SK-N-SH (cell line): ENCODE measurements at regions not wholly inside any gene's neighbourhood (a gene's known extent, or its start where the extent isn't known, plus 50 kb on each side); places are given as distances from the start of the nearest gene placed in this dataset.

ENCODE experiments used
- CTCF ChIA-PET: fragments of 300-600, 350-600 bp; formaldehyde crosslinking; extraction: SDS; loops from one replicate; lab custom pipeline; 2021; lab: Yijun Ruan, JAX
- POLR2A ChIA-PET: fragments of 350-600 bp; sonication (Branson Sonifier 250); formaldehyde crosslinking; extraction: SDS; loops from one replicate; lab custom pipeline; 2020; ENCODE audit warnings: antibody characterized with exemption, inconsistent platforms; lab: Yijun Ruan, JAX
- DNase-seq: peaks from one replicate; pipeline ENCODE4 v3.0.0; 2012
- H2AFZ ChIP-seq: fragments of 200-600 bp; sonication (generic); 2 replicates; pipeline ENCODE4 v1.8.1; 2016; ENCODE audit warnings: antibody characterized with exemption, mild to moderate bottlenecking, low read depth
- H3F3A ChIP-seq: fragments of 200-600 bp; sonication (generic); replicated peaks from 2 replicates; pipeline ENCODE3; 2016; ENCODE audit warnings: antibody characterized with exemption, mild to moderate bottlenecking; ENCODE audit not compliant: insufficient read depth
- H3K27ac ChIP-seq, 2 experiments: fragments of 200-500 bp in 1 of 2; fragments of 200-600 bp in 1 of 2; sonication (Bioruptor generic) in 1 of 2; sonication (generic), shearing (Covaris generic) in 1 of 2; 2 replicates each; pipeline versions ENCODE4 v1.5.1 to v1.6.1; 2014 to 2016; ENCODE audit warnings: low read depth in 2 of 2, inconsistent platforms in 1 of 2, low read length in 1 of 2, mild to moderate bottlenecking in 1 of 2, mixed read lengths in 1 of 2
- H3K27me3 ChIP-seq: fragments of 200-600 bp; sonication (generic), shearing (Covaris generic); 2 replicates; pipeline ENCODE4 v1.6.1; 2016; ENCODE audit warnings: mixed run types; ENCODE audit not compliant: insufficient read depth
- H3K36me3 ChIP-seq, 2 experiments: fragments of 200-500 bp in 1 of 2; fragments of 200-600 bp in 1 of 2; sonication (Bioruptor generic) in 1 of 2; sonication (generic) in 1 of 2; replicated peaks in 1 of 2; 2 replicates each; pipeline versions ENCODE3 to v1.5.1; 2014 to 2016; ENCODE audit warnings: low read length in 1 of 2, mild to moderate bottlenecking in 1 of 2; ENCODE audit not compliant: insufficient read depth in 2 of 2, control insufficient read depth in 1 of 2
- H3K4me1 ChIP-seq, 2 experiments: fragments of 200-500 bp in 1 of 2; fragments of 200-600 bp in 1 of 2; sonication (Bioruptor generic) in 1 of 2; sonication (generic), shearing (Covaris generic) in 1 of 2; 2 replicates each; pipeline versions ENCODE4 v1.5.1 to v1.6.1; 2014 to 2016; ENCODE audit warnings: low read depth in 1 of 2, low read length in 1 of 2, mixed run types in 1 of 2; ENCODE audit not compliant: insufficient read depth in 2 of 2, control insufficient read depth in 1 of 2
- H3K4me2 ChIP-seq: fragments of 200-600 bp; sonication (generic), shearing (Covaris generic); 2 replicates; pipeline ENCODE4 v1.6.1; 2017; ENCODE audit warnings: mixed run types
- H3K4me3 ChIP-seq, 2 experiments: fragments of 200-500 bp in 1 of 2; fragments of 200-600 bp in 1 of 2; sonication (Bioruptor generic) in 1 of 2; sonication (generic), shearing (Covaris generic) in 1 of 2; 2 replicates each; pipeline versions ENCODE4 v1.5.1 to v1.8.1; 2014 to 2016; ENCODE audit warnings: low read depth in 2 of 2, inconsistent platforms in 1 of 2, low read length in 1 of 2, mild to moderate bottlenecking in 1 of 2, mixed read lengths in 1 of 2, moderate library complexity in 1 of 2
- H3K79me2 ChIP-seq: fragments of 200-600 bp; sonication (generic); 2 replicates; pipeline ENCODE4 v1.8.1; 2017; ENCODE audit warnings: mild to moderate bottlenecking; ENCODE audit not compliant: insufficient read depth
- H3K9ac ChIP-seq: fragments of 200-600 bp; sonication (generic); 2 replicates; pipeline ENCODE4 v1.6.1; 2017; ENCODE audit warnings: mixed run types
- H3K9me2 ChIP-seq: fragments of 200-600 bp; sonication (generic); 2 replicates; pipeline ENCODE4 v1.6.1; 2017; ENCODE audit warnings: mixed run types
- H3K9me3 ChIP-seq: fragments of 200-600 bp; sonication (generic); 2 replicates; pipeline ENCODE4 v1.6.1; 2017; ENCODE audit warnings: mixed run types, mild to moderate bottlenecking, moderate library complexity
- H4K20me1 ChIP-seq: fragments of 200-600 bp; sonication (generic); 2 replicates; pipeline ENCODE4 v1.6.1; 2017; ENCODE audit warnings: mild to moderate bottlenecking, mixed run types; ENCODE audit not compliant: insufficient read depth
- ELF1 ChIP-seq: IDR thresholded peaks from 2 replicates; pipeline ENCODE4 v1.4.0; 2012
- EZH2phosphoT487 ChIP-seq: fragments of 200-600 bp; sonication (generic); IDR thresholded peaks from 2 replicates; pipeline ENCODE4 v1.6.1; 2017; ENCODE audit warnings: low read depth, mixed run types, mild to moderate bottlenecking, antibody characterized with exemption, moderate library complexity, borderline replicate concordance
- FOSL2 ChIP-seq: IDR thresholded peaks from 2 replicates; pipeline ENCODE4 v1.4.0; 2012; ENCODE audit warnings: low read depth, mild to moderate bottlenecking, moderate library complexity, borderline replicate concordance
- FOXJ3 ChIP-seq: sonication (generic); formaldehyde crosslinking; IDR thresholded peaks from 2 replicates; pipeline ENCODE4 v1.5.1; 2020; ENCODE audit warnings: mild to moderate bottlenecking, missing genetic modification reagents
- JUND ChIP-seq: IDR thresholded peaks from 2 replicates; pipeline ENCODE4 v1.4.0; 2012
- NRF1 ChIP-seq: IDR thresholded peaks from 2 replicates; pipeline ENCODE4 v1.6.1; 2012; ENCODE audit warnings: low read depth, mild to moderate bottlenecking, low read length
- RFX5 ChIP-seq: IDR thresholded peaks from 2 replicates; pipeline ENCODE4 v1.6.1; 2012; ENCODE audit warnings: mild to moderate bottlenecking, improper control_type of control experiment, low read length
- RXRA ChIP-seq: IDR thresholded peaks from 2 replicates; pipeline ENCODE4 v1.4.0; 2012; ENCODE audit warnings: low read depth, mild to moderate bottlenecking, borderline replicate concordance
- TAF1 ChIP-seq: IDR thresholded peaks from 2 replicates; pipeline ENCODE4 v1.6.1; 2012; ENCODE audit warnings: low read depth, mild to moderate bottlenecking, low read length, moderate library complexity, borderline replicate concordance
- TEAD4 ChIP-seq: IDR thresholded peaks from 2 replicates; pipeline ENCODE4 v1.4.0; 2012; ENCODE audit warnings: mild to moderate bottlenecking, borderline replicate concordance; ENCODE audit not compliant: insufficient read depth
- WGBS: methylation state at CpG from one replicate; pipeline ENCODE4 v1.1.6; 2017; ENCODE audit warnings: low lambda C conversion rate; 5-methylcytosine and 5-hydroxymethylcytosine counted together

DNA sequence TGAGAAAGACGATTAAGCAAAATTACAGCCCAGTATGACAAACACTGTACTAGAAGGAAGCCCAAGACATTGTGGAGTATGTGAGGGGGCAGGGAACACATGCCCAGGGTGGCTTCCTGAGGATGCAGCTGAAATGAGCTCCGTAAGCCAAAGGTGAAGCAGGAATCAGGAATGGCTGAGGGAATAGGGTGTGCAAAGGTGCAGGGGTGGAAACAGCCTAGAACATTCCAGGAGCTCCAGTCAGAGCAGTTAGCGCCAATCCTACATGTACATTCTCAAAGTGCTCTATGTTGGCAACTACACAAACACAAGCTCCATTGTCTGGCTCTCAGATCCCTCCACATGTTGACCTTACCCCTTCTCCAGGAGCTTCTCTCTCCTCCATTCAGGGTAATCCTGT, 257.9 kb downstream of the MAN2A1 start:
- Histone ChIP-seq H2AFZ (no peak overlapping the region), H3K4me1 (no peaks in the 10 kb centered on the region; a peak in 2 of 4 replicates), H3K27me3 (no peaks in the 10 kb centered on the region; the same call in 1 of the 2 replicates), H3K9me3 (no peaks in the 10 kb centered on the region), H3K4me3 (no peak overlapping the region), H4K20me1 (no peaks in the 10 kb centered on the region), H3K36me3 (no peaks in the 10 kb centered on the region), H3K9ac (no peak overlapping the region), H3K9me2 (no peaks in the 10 kb centered on the region), H3K27ac (no peak overlapping the region), H3K79me2 (no peaks in the 10 kb centered on the region), H3F3A (no peaks in the 10 kb centered on the region), H3K4me2 (no peak overlapping the region)
- ChIA-PET POLR2A (no interaction called here), CTCF (no interaction called here)
- TF ChIP-seq TEAD4: no peak
- 81% methylated on average over 3 of the region's 3 CpGs for WGBS
- DNase-seq: no peak

DNA sequence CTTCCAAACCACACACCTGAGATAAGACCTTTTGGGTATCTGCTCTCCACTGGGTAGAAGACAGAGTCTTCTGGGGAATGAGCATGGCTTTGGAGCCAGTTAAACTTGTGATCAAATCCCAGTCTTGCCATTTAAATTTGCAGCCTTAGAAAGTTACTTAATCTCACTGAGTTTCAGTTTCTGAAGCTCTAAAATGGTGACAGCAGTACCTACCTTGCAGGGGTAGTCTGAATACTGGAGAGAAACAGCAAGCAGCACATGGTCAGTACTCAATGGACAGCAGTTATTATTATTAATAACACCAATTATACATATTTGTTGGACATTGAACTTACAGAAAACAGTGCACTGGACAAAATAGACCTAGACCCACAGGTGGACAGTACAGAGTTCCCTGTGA, 260.9 kb downstream of the MAN2A1 start:
- H3K4me3 ChIP-seq: no peak overlapping the region
- ChIA-PET CTCF (no interaction called here), POLR2A (no interaction called here)
- H3K36me3 ChIP-seq: no peaks in the 10 kb centered on the region
- TF ChIP-seq JUND: no peak
- TF ChIP-seq EZH2phosphoT487: no peak
- no peak for TF ChIP-seq RXRA
- TF ChIP-seq ELF1: no peak
- TF ChIP-seq TAF1: no peak
- TF ChIP-seq RFX5: no peak
- no peak for TF ChIP-seq FOSL2
- H3K9me2 ChIP-seq: no peaks in the 10 kb centered on the region
- no peak overlapping the region for H3K27ac ChIP-seq
- no peak overlapping the region for H3K4me2 ChIP-seq
- no peak for DNase-seq
- H2AFZ ChIP-seq: no peak overlapping the region
- H3K9me3 ChIP-seq: no peaks in the 10 kb centered on the region
- no peaks in the 10 kb centered on the region for H4K20me1 ChIP-seq
- no peaks in the 10 kb centered on the region for H3F3A ChIP-seq
- no peaks in the 10 kb centered on the region for H3K4me1 ChIP-seq
- no peak overlapping the region for H3K9ac ChIP-seq
- H3K79me2 ChIP-seq: no peaks in the 10 kb centered on the region
- H3K27me3 ChIP-seq: no peaks in the 10 kb centered on the region; the same call in 1 of the 2 replicates

DNA sequence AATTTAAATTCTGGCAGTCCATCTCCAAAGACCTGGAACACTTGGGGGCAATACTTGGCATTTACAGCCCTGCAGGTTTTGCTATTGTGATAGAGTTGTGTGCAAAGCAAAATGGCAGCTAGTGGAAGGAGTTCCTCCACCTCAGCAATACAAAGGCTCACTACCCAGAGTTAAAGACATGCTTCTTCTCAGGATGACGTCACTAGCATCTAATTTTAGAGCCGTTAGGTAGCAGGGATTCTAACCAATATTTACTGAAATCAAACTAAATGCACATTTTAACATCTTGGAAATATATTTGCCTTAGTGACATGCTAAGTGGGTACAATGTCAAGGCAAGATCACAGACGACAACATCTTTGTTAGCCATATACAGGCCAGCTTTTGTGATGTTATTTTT, 261.6 kb downstream of the MAN2A1 start:
- H3K27me3 ChIP-seq: no peaks in the 10 kb centered on the region; the same call in 1 of the 2 replicates
- no peak for DNase-seq
- no peaks in the 10 kb centered on the region for H3K4me1 ChIP-seq
- no peaks in the 10 kb centered on the region for H3K36me3 ChIP-seq
- H3K9me3 ChIP-seq: no peaks in the 10 kb centered on the region
- no peak overlapping the region for H3K27ac ChIP-seq
- H4K20me1 ChIP-seq: no peaks in the 10 kb centered on the region
- WGBS: 83% methylated on average over 3 of the region's 3 CpGs
- no peak overlapping the region for H3K4me2 ChIP-seq
- no peaks in the 10 kb centered on the region for H3K9me2 ChIP-seq
- ChIA-PET CTCF (no interaction called here), POLR2A (no interaction called here)
- no peaks in the 10 kb centered on the region for H3K79me2 ChIP-seq
- no peaks in the 10 kb centered on the region for H3F3A ChIP-seq
- H3K4me3 ChIP-seq: no peak overlapping the region
- TF ChIP-seq FOXJ3 (CRISPR knock-in tag): no peak
- TF ChIP-seq NRF1: no peak
- no peak overlapping the region for H2AFZ ChIP-seq
- H3K9ac ChIP-seq: no peak overlapping the region
